ENCODE measurements at regions not wholly inside any gene's neighbourhood (a gene's known extent, or its start where the extent isn't known, plus 50 kb on each side); places are given as distances from the start of the nearest gene placed in this dataset.

DNA sequence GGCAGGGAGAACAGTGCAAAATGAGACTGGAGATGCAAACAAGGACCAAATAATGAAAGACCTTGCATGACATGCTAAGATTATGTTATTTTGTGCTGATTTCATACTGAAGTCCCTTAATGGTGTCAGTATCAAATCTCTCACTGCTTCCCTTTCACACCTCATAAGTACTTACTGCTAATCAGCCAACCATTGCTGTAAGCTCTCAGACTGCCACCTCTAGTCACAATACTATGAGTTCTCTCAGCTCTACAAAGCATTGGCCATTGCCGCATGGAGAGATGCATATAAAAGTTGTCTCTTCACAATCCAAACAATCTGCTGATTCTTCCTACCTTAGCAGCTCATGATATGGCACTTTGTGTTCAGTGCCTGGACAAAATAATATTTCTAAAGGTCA lies 375.4 kb downstream of the LTN1 start:
- H3K9me3 Mint-ChIP-seq: peaks cover 9% of the 10 kb centered on the region
- POLR2A ChIA-PET: no interaction called here
- TF ChIP-seq, protein P1, sequence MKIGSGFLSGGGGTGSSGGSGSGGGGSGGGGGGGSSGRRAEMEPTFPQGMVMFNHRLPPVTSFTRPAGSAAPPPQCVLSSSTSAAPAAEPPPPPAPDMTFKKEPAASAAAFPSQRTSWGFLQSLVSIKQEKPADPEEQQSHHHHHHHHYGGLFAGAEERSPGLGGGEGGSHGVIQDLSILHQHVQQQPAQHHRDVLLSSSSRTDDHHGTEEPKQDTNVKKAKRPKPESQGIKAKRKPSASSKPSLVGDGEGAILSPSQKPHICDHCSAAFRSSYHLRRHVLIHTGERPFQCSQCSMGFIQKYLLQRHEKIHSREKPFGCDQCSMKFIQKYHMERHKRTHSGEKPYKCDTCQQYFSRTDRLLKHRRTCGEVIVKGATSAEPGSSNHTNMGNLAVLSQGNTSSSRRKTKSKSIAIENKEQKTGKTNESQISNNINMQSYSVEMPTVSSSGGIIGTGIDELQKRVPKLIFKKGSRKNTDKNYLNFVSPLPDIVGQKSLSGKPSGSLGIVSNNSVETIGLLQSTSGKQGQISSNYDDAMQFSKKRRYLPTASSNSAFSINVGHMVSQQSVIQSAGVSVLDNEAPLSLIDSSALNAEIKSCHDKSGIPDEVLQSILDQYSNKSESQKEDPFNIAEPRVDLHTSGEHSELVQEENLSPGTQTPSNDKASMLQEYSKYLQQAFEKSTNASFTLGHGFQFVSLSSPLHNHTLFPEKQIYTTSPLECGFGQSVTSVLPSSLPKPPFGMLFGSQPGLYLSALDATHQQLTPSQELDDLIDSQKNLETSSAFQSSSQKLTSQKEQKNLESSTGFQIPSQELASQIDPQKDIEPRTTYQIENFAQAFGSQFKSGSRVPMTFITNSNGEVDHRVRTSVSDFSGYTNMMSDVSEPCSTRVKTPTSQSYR (CRISPR knock-in tag; IDR thresholded peaks at IDR 0.05): no peak
- no peak for TF ChIP-seq ETV6 (CRISPR knock-in tag; IDR thresholded peaks at IDR 0.05)
- TF ChIP-seq, protein P2, sequence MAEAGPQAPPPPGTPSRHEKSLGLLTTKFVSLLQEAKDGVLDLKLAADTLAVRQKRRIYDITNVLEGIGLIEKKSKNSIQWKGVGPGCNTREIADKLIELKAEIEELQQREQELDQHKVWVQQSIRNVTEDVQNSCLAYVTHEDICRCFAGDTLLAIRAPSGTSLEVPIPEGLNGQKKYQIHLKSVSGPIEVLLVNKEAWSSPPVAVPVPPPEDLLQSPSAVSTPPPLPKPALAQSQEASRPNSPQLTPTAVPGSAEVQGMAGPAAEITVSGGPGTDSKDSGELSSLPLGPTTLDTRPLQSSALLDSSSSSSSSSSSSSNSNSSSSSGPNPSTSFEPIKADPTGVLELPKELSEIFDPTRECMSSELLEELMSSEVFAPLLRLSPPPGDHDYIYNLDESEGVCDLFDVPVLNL (CRISPR knock-in tag; IDR thresholded peaks at IDR 0.05; ENCODE audit: borderline replicate concordance, low read depth): no peak
- TF ChIP-seq PRRX2 (CRISPR knock-in tag; IDR thresholded peaks at IDR 0.05): no peak
- no peak for TF ChIP-seq NFE2L1 (CRISPR knock-in tag; IDR thresholded peaks at IDR 0.05)
- no peak for TF ChIP-seq CREB1 (CRISPR knock-in tag; IDR thresholded peaks at IDR 0.05)
- TF ChIP-seq, protein P3, sequence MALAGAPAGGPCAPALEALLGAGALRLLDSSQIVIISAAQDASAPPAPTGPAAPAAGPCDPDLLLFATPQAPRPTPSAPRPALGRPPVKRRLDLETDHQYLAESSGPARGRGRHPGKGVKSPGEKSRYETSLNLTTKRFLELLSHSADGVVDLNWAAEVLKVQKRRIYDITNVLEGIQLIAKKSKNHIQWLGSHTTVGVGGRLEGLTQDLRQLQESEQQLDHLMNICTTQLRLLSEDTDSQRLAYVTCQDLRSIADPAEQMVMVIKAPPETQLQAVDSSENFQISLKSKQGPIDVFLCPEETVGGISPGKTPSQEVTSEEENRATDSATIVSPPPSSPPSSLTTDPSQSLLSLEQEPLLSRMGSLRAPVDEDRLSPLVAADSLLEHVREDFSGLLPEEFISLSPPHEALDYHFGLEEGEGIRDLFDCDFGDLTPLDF (CRISPR knock-in tag; IDR thresholded peaks at IDR 0.05): no peak
- no peak for TF ChIP-seq ESRRA (CRISPR knock-in tag; IDR thresholded peaks at IDR 0.05; ENCODE audit: borderline replicate concordance)
- TF ChIP-seq JUN (CRISPR knock-in tag; IDR thresholded peaks at IDR 0.05): no peak
- TF ChIP-seq TEAD1 (CRISPR knock-in tag; IDR thresholded peaks at IDR 0.05): no peak
- TF ChIP-seq, protein P4, sequence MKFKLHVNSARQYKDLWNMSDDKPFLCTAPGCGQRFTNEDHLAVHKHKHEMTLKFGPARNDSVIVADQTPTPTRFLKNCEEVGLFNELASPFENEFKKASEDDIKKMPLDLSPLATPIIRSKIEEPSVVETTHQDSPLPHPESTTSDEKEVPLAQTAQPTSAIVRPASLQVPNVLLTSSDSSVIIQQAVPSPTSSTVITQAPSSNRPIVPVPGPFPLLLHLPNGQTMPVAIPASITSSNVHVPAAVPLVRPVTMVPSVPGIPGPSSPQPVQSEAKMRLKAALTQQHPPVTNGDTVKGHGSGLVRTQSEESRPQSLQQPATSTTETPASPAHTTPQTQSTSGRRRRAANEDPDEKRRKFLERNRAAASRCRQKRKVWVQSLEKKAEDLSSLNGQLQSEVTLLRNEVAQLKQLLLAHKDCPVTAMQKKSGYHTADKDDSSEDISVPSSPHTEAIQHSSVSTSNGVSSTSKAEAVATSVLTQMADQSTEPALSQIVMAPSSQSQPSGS (CRISPR knock-in tag; IDR thresholded peaks at IDR 0.05; ENCODE audit: borderline replicate concordance, low read depth): no peak
- no peak for TF ChIP-seq NFATC4 (CRISPR knock-in tag; IDR thresholded peaks at IDR 0.05)
- TF ChIP-seq, protein P5, sequence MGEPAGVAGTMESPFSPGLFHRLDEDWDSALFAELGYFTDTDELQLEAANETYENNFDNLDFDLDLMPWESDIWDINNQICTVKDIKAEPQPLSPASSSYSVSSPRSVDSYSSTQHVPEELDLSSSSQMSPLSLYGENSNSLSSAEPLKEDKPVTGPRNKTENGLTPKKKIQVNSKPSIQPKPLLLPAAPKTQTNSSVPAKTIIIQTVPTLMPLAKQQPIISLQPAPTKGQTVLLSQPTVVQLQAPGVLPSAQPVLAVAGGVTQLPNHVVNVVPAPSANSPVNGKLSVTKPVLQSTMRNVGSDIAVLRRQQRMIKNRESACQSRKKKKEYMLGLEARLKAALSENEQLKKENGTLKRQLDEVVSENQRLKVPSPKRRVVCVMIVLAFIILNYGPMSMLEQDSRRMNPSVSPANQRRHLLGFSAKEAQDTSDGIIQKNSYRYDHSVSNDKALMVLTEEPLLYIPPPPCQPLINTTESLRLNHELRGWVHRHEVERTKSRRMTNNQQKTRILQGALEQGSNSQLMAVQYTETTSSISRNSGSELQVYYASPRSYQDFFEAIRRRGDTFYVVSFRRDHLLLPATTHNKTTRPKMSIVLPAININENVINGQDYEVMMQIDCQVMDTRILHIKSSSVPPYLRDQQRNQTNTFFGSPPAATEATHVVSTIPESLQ (CRISPR knock-in tag; IDR thresholded peaks at IDR 0.05): no peak
- TF ChIP-seq FOXJ3 (CRISPR knock-in tag; IDR thresholded peaks at IDR 0.05; ENCODE audit: borderline replicate concordance): no peak
- TF ChIP-seq, protein P6, sequence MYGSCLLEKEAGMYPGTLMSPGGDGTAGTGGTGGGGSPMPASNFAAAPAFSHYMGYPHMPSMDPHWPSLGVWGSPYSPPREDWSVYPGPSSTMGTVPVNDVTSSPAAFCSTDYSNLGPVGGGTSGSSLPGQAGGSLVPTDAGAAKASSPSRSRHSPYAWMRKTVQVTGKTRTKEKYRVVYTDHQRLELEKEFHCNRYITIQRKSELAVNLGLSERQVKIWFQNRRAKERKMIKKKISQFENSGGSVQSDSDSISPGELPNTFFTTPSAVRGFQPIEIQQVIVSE (CRISPR knock-in tag; IDR thresholded peaks at IDR 0.05; ENCODE audit: borderline replicate concordance): no peak
- TF ChIP-seq, protein P7, sequence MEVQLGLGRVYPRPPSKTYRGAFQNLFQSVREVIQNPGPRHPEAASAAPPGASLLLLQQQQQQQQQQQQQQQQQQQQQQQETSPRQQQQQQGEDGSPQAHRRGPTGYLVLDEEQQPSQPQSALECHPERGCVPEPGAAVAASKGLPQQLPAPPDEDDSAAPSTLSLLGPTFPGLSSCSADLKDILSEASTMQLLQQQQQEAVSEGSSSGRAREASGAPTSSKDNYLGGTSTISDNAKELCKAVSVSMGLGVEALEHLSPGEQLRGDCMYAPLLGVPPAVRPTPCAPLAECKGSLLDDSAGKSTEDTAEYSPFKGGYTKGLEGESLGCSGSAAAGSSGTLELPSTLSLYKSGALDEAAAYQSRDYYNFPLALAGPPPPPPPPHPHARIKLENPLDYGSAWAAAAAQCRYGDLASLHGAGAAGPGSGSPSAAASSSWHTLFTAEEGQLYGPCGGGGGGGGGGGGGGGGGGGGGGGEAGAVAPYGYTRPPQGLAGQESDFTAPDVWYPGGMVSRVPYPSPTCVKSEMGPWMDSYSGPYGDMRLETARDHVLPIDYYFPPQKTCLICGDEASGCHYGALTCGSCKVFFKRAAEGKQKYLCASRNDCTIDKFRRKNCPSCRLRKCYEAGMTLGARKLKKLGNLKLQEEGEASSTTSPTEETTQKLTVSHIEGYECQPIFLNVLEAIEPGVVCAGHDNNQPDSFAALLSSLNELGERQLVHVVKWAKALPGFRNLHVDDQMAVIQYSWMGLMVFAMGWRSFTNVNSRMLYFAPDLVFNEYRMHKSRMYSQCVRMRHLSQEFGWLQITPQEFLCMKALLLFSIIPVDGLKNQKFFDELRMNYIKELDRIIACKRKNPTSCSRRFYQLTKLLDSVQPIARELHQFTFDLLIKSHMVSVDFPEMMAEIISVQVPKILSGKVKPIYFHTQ (CRISPR knock-in tag; IDR thresholded peaks at IDR 0.05): no peak

More for the DNA sequence above, 375.4 kb downstream of the LTN1 start:
- no peaks in the 10 kb centered on the region for H3K27me3 Mint-ChIP-seq (ENCODE audit: low read depth)
- H3K36me3 Mint-ChIP-seq: no peaks in the 10 kb centered on the region
- CTCF ChIA-PET: no interaction called here
- no peak for ATAC-seq
- H3K4me3 Mint-ChIP-seq: no peak overlapping the region
- DNase-seq (ENCODE audit: low spot score): no peak
- H3K27ac Mint-ChIP-seq: no peak overlapping the region
- peaks cover 7% of the 10 kb centered on the region for H3K4me1 Mint-ChIP-seq
